C4-2B (cell line): ENCODE measurements at regions not wholly inside any gene's neighbourhood (a gene's known extent, or its start where the extent isn't known, plus 50 kb on each side); places are given as distances from the start of the nearest gene placed in this dataset.
"Not testable (repeated sequence)": the region's sequence is repeated elsewhere in the genome, so short reads cannot be mapped to it uniquely, and the experiment has no call there.

ENCODE experiments used
- H3K27ac ChIP-seq: fragments of 450-650 bp; 2 replicates; pipeline ENCODE4 v1.5.1; 2017
- CTCF ChIP-seq: fragments of 450-650 bp; conservative IDR thresholded peaks from 2 replicates; pipeline ENCODE4 v1.5.1; 2017; ENCODE audit warnings: mild to moderate bottlenecking
- ZFX ChIP-seq: fragments of 450-650 bp; IDR thresholded peaks from 2 replicates; pipeline ENCODE4 v1.6.1; 2017

GRCh38 chr10:123389520-123389919, 235.3 kb downstream of the BUB3 start:
- no peak overlapping the region for H3K27ac ChIP-seq
- TF ChIP-seq CTCF (no peak), ZFX (no peak)

- H3K27ac ChIP-seq: no peak overlapping the region
- no peak for TF ChIP-seq ZFX
- no peak; the same call in 1 of the 2 replicates for TF ChIP-seq CTCF
Measured at GRCh38 chr10:123390332-123390731, 236.1 kb downstream of the BUB3 start.

GRCh38 chr10:123390874-123391273, 236.7 kb downstream of the BUB3 start:
- TF ChIP-seq ZFX: no peak
- no peak for TF ChIP-seq CTCF
- H3K27ac ChIP-seq: no peak overlapping the region

GRCh38 chr10:123391275-123392028, 237.2 kb downstream of the BUB3 start:
- no peak for TF ChIP-seq ZFX
- TF ChIP-seq CTCF: no peak
- no peak overlapping the region for H3K27ac ChIP-seq

DNA sequence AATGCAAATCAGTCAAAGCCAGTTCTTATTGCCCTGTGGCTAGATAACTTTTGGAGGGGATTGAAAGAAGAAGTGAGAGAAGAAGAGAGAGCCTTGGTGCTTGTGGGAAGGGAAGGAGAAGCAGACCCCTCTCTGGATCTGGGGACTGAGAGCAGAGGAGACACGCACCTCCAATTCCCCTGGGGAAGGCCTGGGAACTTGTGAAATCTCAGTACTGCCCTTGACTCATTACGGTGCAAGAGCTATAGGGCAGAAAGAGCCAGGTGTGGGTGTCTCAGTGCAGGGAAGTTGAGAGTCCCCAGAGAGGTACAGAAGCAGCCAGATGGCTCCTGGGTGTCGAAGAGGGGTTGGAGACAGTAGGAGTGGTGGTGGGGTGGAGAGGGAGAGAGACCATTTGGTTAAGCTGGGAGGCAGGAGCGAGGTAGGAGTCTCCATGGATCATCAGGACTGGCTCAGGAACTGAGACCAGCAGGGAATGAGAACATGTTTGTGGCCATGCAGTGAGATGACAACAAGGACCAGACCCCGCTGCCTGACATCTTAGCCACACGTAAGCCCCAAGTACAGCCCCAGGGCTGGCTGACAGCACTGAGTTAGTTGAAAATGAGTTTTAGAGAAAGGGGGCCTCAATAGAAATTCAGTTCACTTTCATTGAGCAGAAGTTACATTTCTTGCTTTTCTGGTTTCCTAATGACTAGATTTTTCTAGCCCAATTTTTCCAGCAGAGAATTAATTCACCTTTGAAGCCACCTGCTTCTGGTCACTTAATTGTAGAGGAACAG, 238.2 kb downstream of the BUB3 start:
- no peak overlapping the region for H3K27ac ChIP-seq
- TF ChIP-seq ZFX (no peak), CTCF (no peak)

GRCh38 chr10:123393170-123393569, 239.0 kb downstream of the BUB3 start:
- H3K27ac ChIP-seq: no peak overlapping the region
- TF ChIP-seq CTCF (no peak), ZFX (no peak)

GRCh38 chr10:123394382-123394781, 240.2 kb downstream of the BUB3 start:
- TF ChIP-seq CTCF: no peak
- TF ChIP-seq ZFX: no peak
- H3K27ac ChIP-seq: no peak overlapping the region

DNA sequence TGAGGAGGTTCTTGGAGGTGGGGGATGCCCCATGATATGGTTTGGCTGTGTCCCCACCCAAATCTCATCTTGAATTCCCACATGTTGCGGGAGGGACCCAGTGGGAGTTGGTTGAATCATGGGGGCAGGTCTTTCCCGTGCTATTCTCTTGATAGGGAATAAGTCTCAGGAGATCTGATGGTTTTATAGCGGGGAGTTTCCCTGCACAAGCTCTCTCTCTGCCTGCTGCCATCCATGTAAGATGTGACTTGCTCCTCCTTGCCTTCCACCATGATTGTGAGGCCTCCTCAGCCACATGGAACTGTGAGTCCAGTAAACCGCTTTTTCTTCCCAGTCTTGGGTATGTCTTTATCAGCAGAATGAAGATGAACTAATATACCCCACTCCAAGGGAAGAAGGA, 241.0 kb downstream of the BUB3 start:
- not testable (repeated sequence) for H3K27ac ChIP-seq
